SK-N-SH (cell line): ENCODE measurements at regions not wholly inside any gene's neighbourhood (a gene's known extent, or its start where the extent isn't known, plus 50 kb on each side); places are given as distances from the start of the nearest gene placed in this dataset.

Experiments used
- CTCF ChIA-PET: fragments of 300-600, 350-600 bp; formaldehyde crosslinking; extraction: SDS; loops from one replicate; lab custom pipeline; 2021; lab: Yijun Ruan, JAX
- POLR2A ChIA-PET: fragments of 350-600 bp; sonication (Branson Sonifier 250); formaldehyde crosslinking; extraction: SDS; loops from one replicate; lab custom pipeline; 2020; ENCODE audit warnings: antibody characterized with exemption, inconsistent platforms; lab: Yijun Ruan, JAX
- DNase-seq: peaks from one replicate; pipeline ENCODE4 v3.0.0; 2012
- H2AFZ ChIP-seq: fragments of 200-600 bp; sonication (generic); 2 replicates; pipeline ENCODE4 v1.8.1; 2016; ENCODE audit warnings: antibody characterized with exemption, mild to moderate bottlenecking, low read depth
- H3F3A ChIP-seq: fragments of 200-600 bp; sonication (generic); replicated peaks from 2 replicates; pipeline ENCODE3; 2016; ENCODE audit warnings: antibody characterized with exemption, mild to moderate bottlenecking; ENCODE audit not compliant: insufficient read depth
- H3K27ac ChIP-seq, 2 experiments: fragments of 200-500 bp in 1 of 2; fragments of 200-600 bp in 1 of 2; sonication (Bioruptor generic) in 1 of 2; sonication (generic), shearing (Covaris generic) in 1 of 2; 2 replicates each; pipeline versions ENCODE4 v1.5.1 to v1.6.1; 2014 to 2016; ENCODE audit warnings: low read depth in 2 of 2, inconsistent platforms in 1 of 2, low read length in 1 of 2, mild to moderate bottlenecking in 1 of 2, mixed read lengths in 1 of 2
- H3K27me3 ChIP-seq: fragments of 200-600 bp; sonication (generic), shearing (Covaris generic); 2 replicates; pipeline ENCODE4 v1.6.1; 2016; ENCODE audit warnings: mixed run types; ENCODE audit not compliant: insufficient read depth
- H3K36me3 ChIP-seq, 2 experiments: fragments of 200-500 bp in 1 of 2; fragments of 200-600 bp in 1 of 2; sonication (Bioruptor generic) in 1 of 2; sonication (generic) in 1 of 2; replicated peaks in 1 of 2; 2 replicates each; pipeline versions ENCODE3 to v1.5.1; 2014 to 2016; ENCODE audit warnings: low read length in 1 of 2, mild to moderate bottlenecking in 1 of 2; ENCODE audit not compliant: insufficient read depth in 2 of 2, control insufficient read depth in 1 of 2
- H3K4me1 ChIP-seq, 2 experiments: fragments of 200-500 bp in 1 of 2; fragments of 200-600 bp in 1 of 2; sonication (Bioruptor generic) in 1 of 2; sonication (generic), shearing (Covaris generic) in 1 of 2; 2 replicates each; pipeline versions ENCODE4 v1.5.1 to v1.6.1; 2014 to 2016; ENCODE audit warnings: low read depth in 1 of 2, low read length in 1 of 2, mixed run types in 1 of 2; ENCODE audit not compliant: insufficient read depth in 2 of 2, control insufficient read depth in 1 of 2
- H3K4me2 ChIP-seq: fragments of 200-600 bp; sonication (generic), shearing (Covaris generic); 2 replicates; pipeline ENCODE4 v1.6.1; 2017; ENCODE audit warnings: mixed run types
- H3K4me3 ChIP-seq, 2 experiments: fragments of 200-500 bp in 1 of 2; fragments of 200-600 bp in 1 of 2; sonication (Bioruptor generic) in 1 of 2; sonication (generic), shearing (Covaris generic) in 1 of 2; 2 replicates each; pipeline versions ENCODE4 v1.5.1 to v1.8.1; 2014 to 2016; ENCODE audit warnings: low read depth in 2 of 2, inconsistent platforms in 1 of 2, low read length in 1 of 2, mild to moderate bottlenecking in 1 of 2, mixed read lengths in 1 of 2, moderate library complexity in 1 of 2
- H3K79me2 ChIP-seq: fragments of 200-600 bp; sonication (generic); 2 replicates; pipeline ENCODE4 v1.8.1; 2017; ENCODE audit warnings: mild to moderate bottlenecking; ENCODE audit not compliant: insufficient read depth
- H3K9ac ChIP-seq: fragments of 200-600 bp; sonication (generic); 2 replicates; pipeline ENCODE4 v1.6.1; 2017; ENCODE audit warnings: mixed run types
- H3K9me2 ChIP-seq: fragments of 200-600 bp; sonication (generic); 2 replicates; pipeline ENCODE4 v1.6.1; 2017; ENCODE audit warnings: mixed run types
- H3K9me3 ChIP-seq: fragments of 200-600 bp; sonication (generic); 2 replicates; pipeline ENCODE4 v1.6.1; 2017; ENCODE audit warnings: mixed run types, mild to moderate bottlenecking, moderate library complexity
- H4K20me1 ChIP-seq: fragments of 200-600 bp; sonication (generic); 2 replicates; pipeline ENCODE4 v1.6.1; 2017; ENCODE audit warnings: mild to moderate bottlenecking, mixed run types; ENCODE audit not compliant: insufficient read depth
- CHD2 ChIP-seq: fragments of 150-350 bp; IDR thresholded peaks from 2 replicates; pipeline ENCODE4 v1.6.1; 2018; ENCODE audit warnings: low read length; ENCODE audit not compliant: partially characterized antibody
- ELF1 ChIP-seq: IDR thresholded peaks from 2 replicates; pipeline ENCODE4 v1.4.0; 2012
- EP300 ChIP-seq, 2 experiments: IDR thresholded peaks; 2 replicates each; pipeline versions ENCODE4 v1.4.0 to v1.6.1; 2012; ENCODE audit warnings: borderline replicate concordance in 1 of 2, low read depth in 1 of 2, low read length in 1 of 2
- FOSL2 ChIP-seq: IDR thresholded peaks from 2 replicates; pipeline ENCODE4 v1.4.0; 2012; ENCODE audit warnings: low read depth, mild to moderate bottlenecking, moderate library complexity, borderline replicate concordance
- GATA2 ChIP-seq: sonication (generic); formaldehyde crosslinking; IDR thresholded peaks from 2 replicates; pipeline ENCODE4 v1.5.0; 2020; ENCODE audit warnings: mild to moderate bottlenecking, missing genetic modification reagents
- MEF2A ChIP-seq: IDR thresholded peaks from 2 replicates; pipeline ENCODE4 v1.4.0; 2012; ENCODE audit warnings: low read depth, borderline replicate concordance
- MXI1 ChIP-seq: IDR thresholded peaks from 2 replicates; pipeline ENCODE4 v1.6.1; 2012; ENCODE audit warnings: mild to moderate bottlenecking, low read depth, low read length, improper control_type of control experiment
- NFIC ChIP-seq: IDR thresholded peaks from 2 replicates; pipeline ENCODE4 v1.4.0; 2012; ENCODE audit warnings: borderline replicate concordance
- PBX3 ChIP-seq: IDR thresholded peaks from 2 replicates; pipeline ENCODE4; 2012
- POLR2AphosphoS5 ChIP-seq: IDR thresholded peaks from 2 replicates; pipeline ENCODE4 v1.6.1; 2012; ENCODE audit warnings: low read depth, low read length
- REST ChIP-seq: IDR thresholded peaks from 2 replicates; pipeline ENCODE4 v1.6.1; 2012; ENCODE audit warnings: mild to moderate bottlenecking, low read depth, low read length, moderate library complexity
- TEAD4 ChIP-seq: IDR thresholded peaks from 2 replicates; pipeline ENCODE4 v1.4.0; 2012; ENCODE audit warnings: mild to moderate bottlenecking, borderline replicate concordance; ENCODE audit not compliant: insufficient read depth
- USF2 ChIP-seq: fragments of 150-350 bp; IDR thresholded peaks from 2 replicates; pipeline ENCODE4 v1.6.1; 2017; ENCODE audit warnings: antibody characterized with exemption, low read length, low read depth, borderline replicate concordance
- YY1 ChIP-seq: IDR thresholded peaks from 2 replicates; pipeline ENCODE4 v1.4.0; 2012; ENCODE audit warnings: low read depth, mild to moderate bottlenecking
- WGBS: methylation state at CpG from one replicate; pipeline ENCODE4 v1.1.6; 2017; ENCODE audit warnings: low lambda C conversion rate; 5-methylcytosine and 5-hydroxymethylcytosine counted together
- TF ChIP-seq, protein P1 (sequence below): IDR thresholded peaks from 2 replicates; pipeline ENCODE4 v1.4.0; 2012; ENCODE audit warnings: low read depth, borderline replicate concordance

GRCh38 chr20:55095745-55096400 lies 620.5 kb downstream of the DOK5 start:
- H3K27me3 ChIP-seq: no peaks in the 10 kb centered on the region
- TF ChIP-seq YY1: no peak
- no peak for TF ChIP-seq ELF1
- TF ChIP-seq NFIC: no peak
- TF ChIP-seq USF2: no peak
- TF ChIP-seq TEAD4: no peak
- TF ChIP-seq REST: no peak
- TF ChIP-seq EP300 (IDR thresholded peaks at IDR 0.05; ENCODE audit: borderline replicate concordance in 1 of 2, low read depth in 1 of 2, low read length in 1 of 2): no peak
- TF ChIP-seq MEF2A: no peak
- TF ChIP-seq FOSL2: no peak
- TF ChIP-seq PBX3: no peak
- no peak for TF ChIP-seq CHD2
- TF ChIP-seq GATA2: no peak
- TF ChIP-seq MXI1: no peak
- TF ChIP-seq, protein P1, sequence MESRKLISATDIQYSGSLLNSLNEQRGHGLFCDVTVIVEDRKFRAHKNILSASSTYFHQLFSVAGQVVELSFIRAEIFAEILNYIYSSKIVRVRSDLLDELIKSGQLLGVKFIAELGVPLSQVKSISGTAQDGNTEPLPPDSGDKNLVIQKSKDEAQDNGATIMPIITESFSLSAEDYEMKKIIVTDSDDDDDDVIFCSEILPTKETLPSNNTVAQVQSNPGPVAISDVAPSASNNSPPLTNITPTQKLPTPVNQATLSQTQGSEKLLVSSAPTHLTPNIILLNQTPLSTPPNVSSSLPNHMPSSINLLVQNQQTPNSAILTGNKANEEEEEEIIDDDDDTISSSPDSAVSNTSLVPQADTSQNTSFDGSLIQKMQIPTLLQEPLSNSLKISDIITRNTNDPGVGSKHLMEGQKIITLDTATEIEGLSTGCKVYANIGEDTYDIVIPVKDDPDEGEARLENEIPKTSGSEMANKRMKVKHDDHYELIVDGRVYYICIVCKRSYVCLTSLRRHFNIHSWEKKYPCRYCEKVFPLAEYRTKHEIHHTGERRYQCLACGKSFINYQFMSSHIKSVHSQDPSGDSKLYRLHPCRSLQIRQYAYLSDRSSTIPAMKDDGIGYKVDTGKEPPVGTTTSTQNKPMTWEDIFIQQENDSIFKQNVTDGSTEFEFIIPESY: no peak
- no peak for TF ChIP-seq POLR2AphosphoS5
- no peak overlapping the region for H3K4me3 ChIP-seq
- H4K20me1 ChIP-seq: no peaks in the 10 kb centered on the region
- H3K4me2 ChIP-seq: no peak overlapping the region
- 15% methylated on average over 4 of the region's 4 CpGs for WGBS
- ChIA-PET POLR2A (no interaction called here), CTCF (interaction anchor here (1.2 kb wide), 1 partner anchor 11 kb away, joined by 3 read pairs; no protein-coding TSS in a partner anchor)
- no peaks in the 10 kb centered on the region for H3F3A ChIP-seq
- H3K9me2 ChIP-seq: no peaks in the 10 kb centered on the region
- no peaks in the 10 kb centered on the region for H3K9me3 ChIP-seq
- H3K79me2 ChIP-seq: no peaks in the 10 kb centered on the region
- H3K9ac ChIP-seq: no peak overlapping the region
- no peak for DNase-seq
- peaks cover 0 to 6% of the 10 kb centered on the region in 2 experiments; a peak in 1 of 4 replicates for H3K4me1 ChIP-seq
- H2AFZ ChIP-seq: no peak overlapping the region
- no peaks in the 10 kb centered on the region for H3K36me3 ChIP-seq
- no peak overlapping the region for H3K27ac ChIP-seq
